ENCODE measurements at regions not wholly inside any gene's neighbourhood (a gene's known extent, or its start where the extent isn't known, plus 50 kb on each side); places are given as distances from the start of the nearest gene placed in this dataset.

DNA sequence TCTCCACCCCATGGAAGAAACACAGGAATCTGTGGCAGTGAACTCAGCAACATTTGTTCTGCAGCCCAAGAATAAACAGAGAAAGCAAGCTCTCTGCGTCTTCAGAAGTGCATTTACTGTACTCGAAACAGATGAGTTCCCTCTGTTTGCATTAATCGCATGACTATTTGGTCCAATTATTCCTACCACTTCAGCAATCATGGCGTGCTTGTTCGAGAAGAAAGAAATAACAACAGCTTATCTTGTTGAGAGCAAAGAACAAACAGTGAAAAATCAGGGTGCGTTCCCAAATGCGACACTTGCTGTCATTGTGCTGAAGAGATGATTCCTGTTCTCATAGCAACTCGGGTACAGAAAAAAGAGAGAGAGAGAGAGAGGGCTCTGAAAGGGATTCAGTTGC lies 445.3 kb upstream of the MAF start:
- no peak overlapping the region for H3K27ac ChIP-seq (ENCODE audit: insufficient read depth, low read depth, low read length, poor library complexity, severe bottlenecking)
- no peak overlapping the region for H3K4me3 ChIP-seq (ENCODE audit: insufficient read depth, low read depth, low read length)
- H3K27me3 ChIP-seq (ENCODE audit: control insufficient read depth, insufficient read depth, low read length, poor library complexity, severe bottlenecking) = peaks cover 5% of the 10 kb centered on the region
- H3K4me1 ChIP-seq (ENCODE audit: control insufficient read depth, insufficient read depth, low read length) = peaks cover 5% of the 10 kb centered on the region
- H3K36me3 ChIP-seq (ENCODE audit: control insufficient read depth, insufficient read depth, low read length) = no peaks in the 10 kb centered on the region
- 84 to 91% methylated on average over 8 of the region's 8 CpGs for WGBS, 2 experiments
- no peaks in the 10 kb centered on the region for H3K9me3 ChIP-seq (ENCODE audit: control insufficient read depth, low read length)

DNA sequence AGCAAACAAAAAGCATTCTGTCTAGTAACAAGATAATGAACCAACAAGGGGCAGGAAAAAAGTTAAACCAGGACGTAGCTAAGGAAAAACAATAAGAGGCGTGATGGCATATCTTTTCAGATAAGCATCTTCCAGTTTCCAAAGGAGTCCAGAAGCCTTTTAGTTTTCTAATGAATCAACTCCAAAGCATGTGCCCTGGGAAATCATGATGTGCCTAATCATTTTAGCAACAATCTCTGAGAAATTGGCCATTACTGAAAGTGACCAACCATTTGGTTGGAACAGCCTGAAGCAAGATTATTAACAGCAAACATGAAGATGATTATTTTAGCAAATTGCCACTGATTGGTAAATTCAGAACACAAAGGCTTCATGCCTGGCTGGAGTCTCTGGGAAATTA lies 440.9 kb upstream of the MAF start:
- Histone ChIP-seq H3K4me1 (ENCODE audit: control insufficient read depth, insufficient read depth, low read length) (peaks cover 5% of the 10 kb centered on the region), H3K27me3 (ENCODE audit: control insufficient read depth, insufficient read depth, low read length, poor library complexity, severe bottlenecking) (peaks cover 8% of the 10 kb centered on the region), H3K4me3 (ENCODE audit: insufficient read depth, low read depth, low read length) (no peak overlapping the region), H3K9me3 (ENCODE audit: control insufficient read depth, low read length) (no peaks in the 10 kb centered on the region), H3K36me3 (ENCODE audit: control insufficient read depth, insufficient read depth, low read length) (no peaks in the 10 kb centered on the region), H3K27ac (ENCODE audit: insufficient read depth, low read depth, low read length, poor library complexity, severe bottlenecking) (no peak overlapping the region)
- 89 to 96% methylated on average over 2 of the region's 2 CpGs for WGBS, 2 experiments

DNA sequence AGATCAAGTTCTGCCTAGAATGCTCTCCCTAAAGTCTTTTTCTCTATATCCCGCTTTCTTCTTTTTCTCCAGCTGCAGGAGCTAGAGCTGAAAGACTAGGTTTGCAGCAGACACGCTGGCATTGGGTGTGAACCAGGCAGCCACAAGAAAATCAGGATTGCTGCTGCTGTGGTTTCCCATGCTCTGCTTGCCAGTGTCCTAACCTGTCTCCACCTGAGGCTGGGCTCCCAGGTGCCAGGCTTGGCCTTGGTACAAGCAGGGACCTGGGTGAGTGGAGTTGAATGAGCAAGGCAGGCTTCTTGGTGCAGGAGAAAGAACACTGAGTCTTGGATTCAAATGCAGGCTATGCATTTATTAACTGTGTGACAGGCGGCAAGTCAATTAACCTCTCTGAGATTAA lies 440.3 kb upstream of the MAF start:
- no peak overlapping the region for H3K27ac ChIP-seq (ENCODE audit: insufficient read depth, low read depth, low read length, poor library complexity, severe bottlenecking)
- no peaks in the 10 kb centered on the region for H3K9me3 ChIP-seq (ENCODE audit: control insufficient read depth, low read length)
- no peak overlapping the region for H3K4me3 ChIP-seq (ENCODE audit: insufficient read depth, low read depth, low read length)
- WGBS, 2 experiments = 89 to 96% methylated on average over 3 of the region's 3 CpGs
- no peaks in the 10 kb centered on the region for H3K36me3 ChIP-seq (ENCODE audit: control insufficient read depth, insufficient read depth, low read length)
- H3K27me3 ChIP-seq (ENCODE audit: control insufficient read depth, insufficient read depth, low read length, poor library complexity, severe bottlenecking) = peaks cover 8% of the 10 kb centered on the region
- H3K4me1 ChIP-seq (ENCODE audit: control insufficient read depth, insufficient read depth, low read length) = peaks cover 1% of the 10 kb centered on the region

DNA sequence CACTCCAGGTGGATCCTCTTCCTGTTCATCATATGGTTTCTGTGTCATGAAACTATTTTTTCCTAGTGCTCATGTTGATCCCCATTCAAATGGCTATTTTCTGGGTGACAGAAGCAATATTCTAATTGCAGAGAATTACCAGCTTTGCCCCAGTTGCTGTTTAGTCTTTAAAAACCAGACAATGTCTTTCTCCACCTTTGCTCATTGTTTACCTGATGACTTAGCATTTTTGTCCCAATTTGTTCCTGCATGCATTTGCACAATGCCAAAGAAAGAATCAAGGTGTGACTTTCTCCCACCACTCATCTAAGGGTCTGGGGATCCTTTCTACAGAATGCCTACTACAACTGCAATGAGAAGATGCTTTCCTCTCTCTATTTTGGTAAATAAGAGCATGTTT lies 439.9 kb upstream of the MAF start:
- Histone ChIP-seq H3K27ac (ENCODE audit: insufficient read depth, low read depth, low read length, poor library complexity, severe bottlenecking) (no peak overlapping the region), H3K4me3 (ENCODE audit: insufficient read depth, low read depth, low read length) (no peak overlapping the region), H3K27me3 (ENCODE audit: control insufficient read depth, insufficient read depth, low read length, poor library complexity, severe bottlenecking) (peaks cover 8% of the 10 kb centered on the region), H3K36me3 (ENCODE audit: control insufficient read depth, insufficient read depth, low read length) (no peaks in the 10 kb centered on the region), H3K4me1 (ENCODE audit: control insufficient read depth, insufficient read depth, low read length) (no peaks in the 10 kb centered on the region), H3K9me3 (ENCODE audit: control insufficient read depth, low read length) (no peaks in the 10 kb centered on the region)

DNA sequence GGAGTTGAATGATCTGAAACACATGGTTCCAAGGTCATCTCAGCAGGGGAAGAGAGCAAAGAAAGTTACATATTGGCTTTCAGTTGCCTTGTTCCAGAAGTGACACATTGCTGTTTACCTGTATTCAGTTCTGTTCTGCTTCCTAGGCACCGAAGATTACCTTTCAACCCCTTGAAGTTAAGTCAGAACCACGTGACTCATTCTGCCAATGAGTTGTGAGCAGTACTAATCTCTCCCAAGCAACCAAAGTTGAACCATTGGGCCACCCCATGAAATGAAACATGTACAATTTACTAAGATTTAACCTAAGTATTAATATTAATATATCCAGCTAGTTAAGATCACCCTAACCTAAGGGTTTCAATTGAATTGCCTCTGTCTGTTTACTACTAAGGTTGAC lies 439.2 kb upstream of the MAF start:
- 90 to 98% methylated on average over 2 of the region's 2 CpGs for WGBS, 2 experiments
- Histone ChIP-seq H3K27me3 (ENCODE audit: control insufficient read depth, insufficient read depth, low read length, poor library complexity, severe bottlenecking) (peaks cover 8% of the 10 kb centered on the region), H3K27ac (ENCODE audit: insufficient read depth, low read depth, low read length, poor library complexity, severe bottlenecking) (no peak overlapping the region), H3K4me1 (ENCODE audit: control insufficient read depth, insufficient read depth, low read length) (no peaks in the 10 kb centered on the region), H3K36me3 (ENCODE audit: control insufficient read depth, insufficient read depth, low read length) (no peaks in the 10 kb centered on the region), H3K4me3 (ENCODE audit: insufficient read depth, low read depth, low read length) (no peak overlapping the region), H3K9me3 (ENCODE audit: control insufficient read depth, low read length) (no peaks in the 10 kb centered on the region)

DNA sequence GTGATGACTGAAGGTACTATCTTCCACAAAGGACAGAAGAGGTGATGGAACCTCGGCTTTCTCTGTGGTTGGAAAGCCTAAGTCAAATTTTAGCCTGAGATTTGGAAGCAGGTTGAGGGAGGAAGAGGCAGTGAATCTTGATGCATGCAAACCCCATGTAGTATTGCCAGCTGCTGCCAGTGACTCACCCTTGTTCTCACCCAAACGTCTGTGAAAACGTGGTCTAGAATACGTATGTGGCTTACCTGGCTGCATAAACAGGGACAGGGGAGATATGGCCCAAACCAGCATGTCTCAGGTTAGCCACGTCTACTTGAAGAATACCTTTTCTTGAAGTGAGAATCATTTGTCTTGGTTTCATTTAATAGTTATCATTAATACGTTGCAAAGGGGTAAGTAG lies 438.0 kb upstream of the MAF start:
- H3K27me3 ChIP-seq (ENCODE audit: control insufficient read depth, insufficient read depth, low read length, poor library complexity, severe bottlenecking) = peaks cover 8% of the 10 kb centered on the region
- no peaks in the 10 kb centered on the region for H3K9me3 ChIP-seq (ENCODE audit: control insufficient read depth, low read length)
- no peaks in the 10 kb centered on the region for H3K36me3 ChIP-seq (ENCODE audit: control insufficient read depth, insufficient read depth, low read length)
- H3K4me3 ChIP-seq (ENCODE audit: insufficient read depth, low read depth, low read length) = no peak overlapping the region
- WGBS, 2 experiments = 90 to 94% methylated on average over 6 of the region's 6 CpGs
- H3K4me1 ChIP-seq (ENCODE audit: control insufficient read depth, insufficient read depth, low read length) = no peaks in the 10 kb centered on the region
- no peak overlapping the region for H3K27ac ChIP-seq (ENCODE audit: insufficient read depth, low read depth, low read length, poor library complexity, severe bottlenecking)

DNA sequence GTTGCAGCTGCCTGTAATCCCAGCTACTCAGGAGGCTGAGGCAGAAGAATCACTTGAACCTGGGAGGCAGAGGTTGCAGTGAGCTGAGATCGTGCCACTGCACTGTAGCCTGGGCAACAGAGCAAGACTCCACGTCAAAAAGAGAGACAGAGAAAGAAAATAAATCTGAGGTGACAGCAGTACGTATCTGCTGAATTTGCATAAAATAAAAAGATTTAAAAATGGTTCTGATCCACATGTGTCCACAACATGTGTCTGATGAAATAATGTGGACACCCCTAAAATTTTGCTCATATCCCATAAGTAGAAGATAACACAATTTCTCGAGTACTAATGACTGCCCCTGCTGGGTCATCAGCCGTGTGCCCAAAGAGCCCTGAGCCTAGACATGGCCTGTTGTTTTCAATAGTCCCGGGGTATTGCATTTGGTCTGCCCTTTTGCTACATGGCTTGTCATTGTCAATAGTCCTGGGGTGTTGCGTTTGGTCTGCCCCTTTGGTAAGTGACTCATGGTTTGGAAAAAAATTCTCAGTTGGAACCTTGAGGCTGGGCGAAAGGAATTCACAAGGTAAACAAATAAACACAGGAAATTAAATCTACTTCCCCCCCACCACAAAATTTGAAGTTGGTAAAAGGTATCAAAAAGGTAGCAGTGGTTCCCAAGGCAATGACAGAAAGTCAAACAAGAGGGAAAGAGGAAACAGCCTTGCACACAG lies 434.6 kb upstream of the MAF start:
- H3K27me3 ChIP-seq (ENCODE audit: control insufficient read depth, insufficient read depth, low read length, poor library complexity, severe bottlenecking) = peaks cover 23% of the 10 kb centered on the region
- no peaks in the 10 kb centered on the region for H3K4me1 ChIP-seq (ENCODE audit: control insufficient read depth, insufficient read depth, low read length)
- no peaks in the 10 kb centered on the region for H3K9me3 ChIP-seq (ENCODE audit: control insufficient read depth, low read length)
- no peak overlapping the region for H3K4me3 ChIP-seq (ENCODE audit: insufficient read depth, low read depth, low read length)
- no peak overlapping the region for H3K27ac ChIP-seq (ENCODE audit: insufficient read depth, low read depth, low read length, poor library complexity, severe bottlenecking)
- 85 to 87% methylated on average over 7 to 8 of the region's 8 CpGs for WGBS, 2 experiments
- no peaks in the 10 kb centered on the region for H3K36me3 ChIP-seq (ENCODE audit: control insufficient read depth, insufficient read depth, low read length)

DNA sequence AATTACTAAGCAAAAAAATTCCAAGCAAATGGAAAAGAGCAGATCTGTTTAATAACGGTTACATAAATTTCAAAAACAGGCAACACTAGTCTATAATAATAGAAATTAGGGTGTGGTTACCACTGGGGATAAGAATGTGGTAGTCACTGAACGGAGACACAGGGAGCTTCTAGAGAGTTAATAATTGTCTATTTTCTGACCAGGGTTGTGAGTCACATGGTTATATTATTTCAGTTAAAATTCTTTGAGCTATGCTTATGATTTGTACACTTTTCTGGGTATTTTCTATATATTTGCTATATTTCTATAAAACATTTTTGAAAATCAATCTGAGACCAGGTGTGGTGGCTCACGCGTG lies 433.9 kb upstream of the MAF start:
- WGBS, 2 experiments = 98% methylated on average over 3 to 4 of the region's 4 CpGs
- no peaks in the 10 kb centered on the region for H3K9me3 ChIP-seq (ENCODE audit: control insufficient read depth, low read length)
- H3K36me3 ChIP-seq (ENCODE audit: control insufficient read depth, insufficient read depth, low read length) = no peaks in the 10 kb centered on the region
- H3K27me3 ChIP-seq (ENCODE audit: control insufficient read depth, insufficient read depth, low read length, poor library complexity, severe bottlenecking) = peaks cover 29% of the 10 kb centered on the region
- H3K4me3 ChIP-seq (ENCODE audit: insufficient read depth, low read depth, low read length) = no peak overlapping the region
- H3K4me1 ChIP-seq (ENCODE audit: control insufficient read depth, insufficient read depth, low read length) = no peaks in the 10 kb centered on the region
- no peak overlapping the region for H3K27ac ChIP-seq (ENCODE audit: insufficient read depth, low read depth, low read length, poor library complexity, severe bottlenecking)

DNA sequence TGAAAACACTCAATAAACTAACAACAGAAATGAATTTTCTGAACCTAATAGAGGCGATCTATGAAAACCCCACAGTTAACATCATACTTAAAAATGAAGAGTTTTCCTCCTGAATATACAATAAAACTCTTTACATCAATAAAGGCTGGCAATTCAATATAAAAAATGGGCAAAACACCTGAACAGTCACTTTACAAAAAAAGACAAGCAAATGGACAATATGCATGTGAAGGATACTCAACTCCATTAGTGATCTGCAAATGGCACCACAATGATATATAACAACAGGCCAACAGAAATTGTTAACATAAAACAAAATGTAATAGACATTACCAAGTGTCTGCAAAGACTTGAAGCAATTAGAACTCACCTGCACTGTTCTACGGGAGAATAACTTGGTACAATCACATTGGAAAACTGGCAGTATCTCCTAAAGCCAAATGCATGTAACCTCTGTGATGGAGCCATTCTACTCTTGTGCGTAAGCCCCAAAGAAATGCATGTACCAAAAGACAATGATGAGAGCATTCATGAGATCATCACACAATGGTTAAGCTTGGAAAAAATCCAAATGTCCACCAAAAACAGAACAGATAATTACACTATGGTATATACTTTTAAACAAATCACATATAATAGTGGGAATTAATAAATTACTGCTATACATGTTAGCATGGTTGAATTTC lies 433.4 kb upstream of the MAF start:
- WGBS, 2 experiments = 92 to 99% methylated on average over 3 of the region's 3 CpGs
- no peak overlapping the region for H3K27ac ChIP-seq (ENCODE audit: insufficient read depth, low read depth, low read length, poor library complexity, severe bottlenecking)
- no peaks in the 10 kb centered on the region for H3K36me3 ChIP-seq (ENCODE audit: control insufficient read depth, insufficient read depth, low read length)
- H3K27me3 ChIP-seq (ENCODE audit: control insufficient read depth, insufficient read depth, low read length, poor library complexity, severe bottlenecking) = peaks cover 32% of the 10 kb centered on the region
- H3K4me3 ChIP-seq (ENCODE audit: insufficient read depth, low read depth, low read length) = no peak overlapping the region
- H3K9me3 ChIP-seq (ENCODE audit: control insufficient read depth, low read length) = no peaks in the 10 kb centered on the region
- no peaks in the 10 kb centered on the region for H3K4me1 ChIP-seq (ENCODE audit: control insufficient read depth, insufficient read depth, low read length)

DNA sequence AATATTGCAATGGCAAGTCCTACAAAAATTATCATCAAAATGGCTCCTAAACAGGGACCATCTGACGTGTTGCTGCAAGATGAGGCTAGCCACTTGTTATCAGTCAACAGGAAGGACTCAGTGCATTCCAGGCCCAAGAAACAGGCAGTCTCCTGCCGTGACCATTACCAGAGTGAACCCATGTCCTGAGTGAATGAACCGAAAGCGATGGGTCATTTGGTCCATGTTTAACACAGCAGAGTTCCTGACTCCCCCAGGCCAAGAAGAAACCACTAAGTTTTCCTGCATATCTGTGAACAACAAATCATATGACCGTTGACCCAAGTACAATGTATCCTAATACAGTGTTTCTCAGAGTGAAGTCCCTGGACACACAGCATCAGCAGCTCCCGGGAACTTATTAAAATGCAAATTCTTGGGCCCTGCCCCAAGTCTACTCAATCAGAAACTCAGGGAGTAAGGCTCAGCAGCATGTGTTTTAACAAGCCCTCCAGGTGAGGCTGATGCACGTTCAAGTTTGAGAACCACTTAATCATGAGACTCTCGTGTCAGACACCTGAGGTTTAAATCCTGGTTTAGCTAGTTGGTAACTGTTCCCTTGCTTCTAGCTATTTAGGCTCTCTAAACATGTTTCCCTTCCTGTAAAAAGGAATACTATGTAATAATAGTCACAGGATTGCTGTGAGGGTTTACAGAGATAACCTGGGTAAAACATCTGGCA lies 429.4 kb upstream of the MAF start:
- H3K4me1 ChIP-seq (ENCODE audit: control insufficient read depth, insufficient read depth, low read length) = no peaks in the 10 kb centered on the region
- H3K27ac ChIP-seq (ENCODE audit: insufficient read depth, low read depth, low read length, poor library complexity, severe bottlenecking) = no peak overlapping the region
- no peak overlapping the region for H3K4me3 ChIP-seq (ENCODE audit: insufficient read depth, low read depth, low read length)
- peaks cover 65% of the 10 kb centered on the region for H3K27me3 ChIP-seq (ENCODE audit: control insufficient read depth, insufficient read depth, low read length, poor library complexity, severe bottlenecking)
- WGBS, 2 experiments = 90 to 91% methylated on average over 8 of the region's 8 CpGs
- H3K36me3 ChIP-seq (ENCODE audit: control insufficient read depth, insufficient read depth, low read length) = no peaks in the 10 kb centered on the region
- no peaks in the 10 kb centered on the region for H3K9me3 ChIP-seq (ENCODE audit: control insufficient read depth, low read length)
